ENCODE measurements at regions not wholly inside any gene's neighbourhood (a gene's known extent, or its start where the extent isn't known, plus 50 kb on each side); places are given as distances from the start of the nearest gene placed in this dataset.

GRCh38 chr20:6560978-6561377 is 206.5 kb upstream of the BMP2 start:
- DNase-seq (ENCODE audit: low read depth), result no peak

GRCh38 chr20:6559791-6560190 is 207.7 kb upstream of the BMP2 start:
- DNase-seq (ENCODE audit: low read depth), result no peak

- no peak for DNase-seq (ENCODE audit: low read depth)
These were observed 209.1 kb upstream of the BMP2 start for GRCh38 chr20:6558341-6558740.

GRCh38 chr20:6533761-6534479 is 233.6 kb upstream of the BMP2 start:
- DNase-seq (ENCODE audit: low read depth), result peak; percentile 83

GRCh38 chr20:6533351-6533750 is 234.1 kb upstream of the BMP2 start:
- DNase-seq (ENCODE audit: low read depth), result peak; percentile 78

GRCh38 chr20:6530779-6531315 is 236.6 kb upstream of the BMP2 start:
- no peak for DNase-seq (ENCODE audit: low read depth)

GRCh38 chr20:6530254-6530653 is 237.2 kb upstream of the BMP2 start:
- no peak for DNase-seq (ENCODE audit: low read depth)

GRCh38 chr20:6525447-6526303 is 241.8 kb upstream of the BMP2 start:
- no peak for DNase-seq (ENCODE audit: low read depth)

- DNase-seq (ENCODE audit: low read depth), result no peak
These were observed 243.2 kb upstream of the BMP2 start for GRCh38 chr20:6524305-6524704.

- peak; percentile 62 for DNase-seq (ENCODE audit: low read depth)
These were observed 247.9 kb upstream of the BMP2 start for GRCh38 chr20:6519556-6519955.

GRCh38 chr20:6515261-6515660 is 252.2 kb upstream of the BMP2 start:
- no peak for DNase-seq (ENCODE audit: low read depth)

- DNase-seq (ENCODE audit: low read depth), result no peak
These were observed 253.9 kb upstream of the BMP2 start for GRCh38 chr20:6513599-6513998.

GRCh38 chr20:6509374-6509773 is 258.1 kb upstream of the BMP2 start:
- no peak for DNase-seq (ENCODE audit: low read depth)

GRCh38 chr20:6506906-6507305 is 260.6 kb upstream of the BMP2 start:
- DNase-seq (ENCODE audit: low read depth), result no peak

GRCh38 chr20:6504826-6505225 is 262.7 kb upstream of the BMP2 start:
- no peak for DNase-seq (ENCODE audit: low read depth)

GRCh38 chr20:6504179-6504578 is 263.3 kb upstream of the BMP2 start:
- DNase-seq (ENCODE audit: low read depth), result no peak

- no peak for DNase-seq (ENCODE audit: low read depth)
These were observed 264.5 kb upstream of the BMP2 start for GRCh38 chr20:6502999-6503398.

GRCh38 chr20:6502219-6502618 is 265.3 kb upstream of the BMP2 start:
- no peak for DNase-seq (ENCODE audit: low read depth)

- peak; percentile 26 for DNase-seq (ENCODE audit: low read depth)
These were observed 266.4 kb upstream of the BMP2 start for GRCh38 chr20:6501061-6501460.

GRCh38 chr20:6499566-6499965 is 267.9 kb upstream of the BMP2 start:
- DNase-seq (ENCODE audit: low read depth), result no peak

GRCh38 chr20:6496874-6497273 is 270.6 kb upstream of the BMP2 start:
- DNase-seq (ENCODE audit: low read depth), result no peak

- no peak for DNase-seq (ENCODE audit: low read depth)
These were observed 271.6 kb upstream of the BMP2 start for GRCh38 chr20:6495907-6496306.
